HEK293T (cell line): ENCODE measurements at regions not wholly inside any gene's neighbourhood (a gene's known extent, or its start where the extent isn't known, plus 50 kb on each side); places are given as distances from the start of the nearest gene placed in this dataset.

Experiments
- HDGF ChIP-seq: fragments of 450-650 bp; IDR thresholded peaks from 2 replicates; pipeline ENCODE4 v1.6.1; 2017; ENCODE audit warnings: antibody characterized with exemption, borderline replicate concordance
- SUZ12 ChIP-seq: fragments of 450-650 bp; IDR thresholded peaks from 2 replicates; pipeline ENCODE4 v1.6.1; 2016; ENCODE audit warnings: mild to moderate bottlenecking

GRCh38 chr3:5389057-5389456 is 201.6 kb downstream of the EDEM1 start:
- TF ChIP-seq HDGF: no peak
- no peak for TF ChIP-seq SUZ12
